Left lung (tissue), 4 donors: ENCODE measurements at regions not wholly inside any gene's neighbourhood (a gene's known extent, or its start where the extent isn't known, plus 50 kb on each side); places are given as distances from the start of the nearest gene placed in this dataset.
A peak's percentile ranks its signal among the peaks of the same experiment; 100 is the strongest.
"Not testable (repeated sequence)": the region's sequence is repeated elsewhere in the genome, so short reads cannot be mapped to it uniquely, and the experiment has no call there.

Experiments
- ATAC-seq: fragments of 200-7000 bp; cut with Tn5 transposase; one replicate; pipeline ENCODE4 v1.9.1; 2020; ENCODE audit warnings: moderate library complexity
- DNase-seq, 4 donors: peaks; one replicate each; pipeline ENCODE4 v3.0.0-alpha.2; 2013 to 2020
- H3K27ac ChIP-seq, 2 donors: fragments of 200-600 bp; sonication (generic) in 1 of 2; one replicate each; pipeline versions ENCODE4 v1.5.0 to v1.8.0; 2020 to 2021
- H3K27me3 ChIP-seq, 2 donors: fragments of 200-600 bp; sonication (generic) in 1 of 2; one replicate each; pipeline versions ENCODE4 v1.5.0 to v1.8.0; 2020 to 2021
- H3K36me3 ChIP-seq, 2 donors: fragments of 200-600 bp; sonication (generic) in 1 of 2; one replicate each; pipeline versions ENCODE4 v1.5.0 to v1.8.0; 2020 to 2021
- H3K4me1 ChIP-seq, 2 donors: fragments of 200-600 bp; one replicate each; pipeline ENCODE4 v1.8.0; 2021
- H3K4me3 ChIP-seq, 2 donors: fragments of 200-600 bp; sonication (generic) in 1 of 2; one replicate each; pipeline versions ENCODE4 v1.5.0 to v1.8.0; 2020 to 2021; ENCODE audit warnings: mild to moderate bottlenecking in 1 of 2
- H3K9me3 ChIP-seq, 2 donors: fragments of 200-600 bp; sonication (generic) in 1 of 2; one replicate each; pipeline versions ENCODE4 v1.5.0 to v1.8.0; 2020 to 2021
- CTCF ChIP-seq, 2 donors: fragments of 200-600 bp; sonication (generic) in 1 of 2; IDR thresholded peaks; one replicate each; pipeline versions ENCODE4 v1.5.0 to v1.8.0; 2021; ENCODE audit warnings: antibody characterized with exemption in 2 of 2
- intact Hi-C, 2 donors: fragments of 100-400 bp; cut with DNase I; formaldehyde crosslinking; loops; one replicate each; pipeline versions ENCODE4 v1.11.2 to v1.14.2; 2022
- donor health status: DM: no; HTN: yes; CAD: no.
- donor health status: DM: no; HTN: no; CAD: no.

GRCh38 chr15:34644851-34645250 is 61.4 kb upstream of the GOLGA8B start:
- Histone ChIP-seq H3K27ac (no peak overlapping the region), H3K4me1 (no peaks in the 10 kb centered on the region), H3K4me3 (no peak overlapping the region), H3K9me3 (no peaks in the 10 kb centered on the region), H3K27me3 (no peaks in the 10 kb centered on the region), H3K36me3 (no peaks in the 10 kb centered on the region)
- no peak for TF ChIP-seq CTCF (IDR thresholded peaks at IDR 0.05)
- ATAC-seq (no peak), DNase-seq (no peak)
- intact Hi-C loops, result no loop called here

GRCh38 chr15:34644061-34644460 is 60.6 kb upstream of the GOLGA8B start:
- no peaks in the 10 kb centered on the region for H3K4me1 ChIP-seq
- ATAC-seq (peak; percentile 29), DNase-seq (no peak)
- no peak for TF ChIP-seq CTCF (IDR thresholded peaks at IDR 0.05)
- no peaks in the 10 kb centered on the region for H3K9me3 ChIP-seq
- H3K36me3 ChIP-seq, result no peaks in the 10 kb centered on the region
- H3K4me3 ChIP-seq, result no peak overlapping the region
- H3K27me3 ChIP-seq, result no peaks in the 10 kb centered on the region
- H3K27ac ChIP-seq, result no peak overlapping the region
- intact Hi-C loops, result no loop called here

GRCh38 chr15:34642247-34642646 is 58.8 kb upstream of the GOLGA8B start:
- peak in 1 of 4 donors; percentile 28 for DNase-seq
- Histone ChIP-seq H3K27ac (no peak overlapping the region), H3K4me3 (no peak overlapping the region), H3K9me3 (no peaks in the 10 kb centered on the region), H3K27me3 (no peaks in the 10 kb centered on the region), H3K36me3 (no peaks in the 10 kb centered on the region), H3K4me1 (no peaks in the 10 kb centered on the region)
- TF ChIP-seq CTCF (IDR thresholded peaks at IDR 0.05), result no peak
- ATAC-seq, result no peak
- intact Hi-C loops, result no loop called here

- no peaks in the 10 kb centered on the region for H3K27me3 ChIP-seq
- no peaks in the 10 kb centered on the region for H3K9me3 ChIP-seq
- no peak for DNase-seq
- no peak for ATAC-seq
- no peaks in the 10 kb centered on the region for H3K4me1 ChIP-seq
- no peaks in the 10 kb centered on the region for H3K36me3 ChIP-seq
- TF ChIP-seq CTCF (IDR thresholded peaks at IDR 0.05), result no peak
- no peak overlapping the region for H3K27ac ChIP-seq
- H3K4me3 ChIP-seq, result no peak overlapping the region
- intact Hi-C loops, result no loop called here
These were observed 57.2 kb upstream of the GOLGA8B start for GRCh38 chr15:34640661-34641060.

GRCh38 chr15:34637305-34637704 is 53.9 kb upstream of the GOLGA8B start:
- Histone ChIP-seq H3K27me3 (no peaks in the 10 kb centered on the region), H3K4me3 (no peak overlapping the region), H3K36me3 (no peaks in the 10 kb centered on the region), H3K4me1 (no peaks in the 10 kb centered on the region), H3K27ac (no peak overlapping the region), H3K9me3 (no peaks in the 10 kb centered on the region)
- no peak for TF ChIP-seq CTCF (IDR thresholded peaks at IDR 0.05)
- ATAC-seq (no peak), DNase-seq (no peak)
- intact Hi-C loops, result no loop called here

- DNase-seq, ATAC-seq, H3K9me3 ChIP-seq, H3K4me1 ChIP-seq, intact Hi-C loops, H3K4me3 ChIP-seq, H3K36me3 ChIP-seq, H3K27ac ChIP-seq, H3K27me3 ChIP-seq: not testable (repeated sequence)
These were observed 50.2 kb upstream of the GOLGA8B start for GRCh38 chr15:34633602-34634001.
